GM12865 (cell line): ENCODE measurements at regions not wholly inside any gene's neighbourhood (a gene's known extent, or its start where the extent isn't known, plus 50 kb on each side); places are given as distances from the start of the nearest gene placed in this dataset.

Source experiments
- DNase-seq: peaks from one replicate; pipeline ENCODE4 v3.0.0; 2010; ENCODE audit warnings: low read depth
- H3K4me3 ChIP-seq: 2 replicates; pipeline ENCODE4 v1.5.1; 2011; ENCODE audit warnings: mild to moderate bottlenecking, low read depth, low read length, control low read depth
- CTCF ChIP-seq: IDR thresholded peaks from 2 replicates; pipeline ENCODE4 v1.5.1; 2011; ENCODE audit warnings: low read length, control low read depth, low read depth, inconsistent platforms; ENCODE audit not compliant: insufficient read depth; ENCODE audit errors: missing control alignments

- TF ChIP-seq CTCF = no peak
- no peak for DNase-seq
- H3K4me3 ChIP-seq = no peak overlapping the region
Observed at GRCh38 chr17:5662409-5663085, 78.2 kb upstream of the NLRP1 start.

DNA sequence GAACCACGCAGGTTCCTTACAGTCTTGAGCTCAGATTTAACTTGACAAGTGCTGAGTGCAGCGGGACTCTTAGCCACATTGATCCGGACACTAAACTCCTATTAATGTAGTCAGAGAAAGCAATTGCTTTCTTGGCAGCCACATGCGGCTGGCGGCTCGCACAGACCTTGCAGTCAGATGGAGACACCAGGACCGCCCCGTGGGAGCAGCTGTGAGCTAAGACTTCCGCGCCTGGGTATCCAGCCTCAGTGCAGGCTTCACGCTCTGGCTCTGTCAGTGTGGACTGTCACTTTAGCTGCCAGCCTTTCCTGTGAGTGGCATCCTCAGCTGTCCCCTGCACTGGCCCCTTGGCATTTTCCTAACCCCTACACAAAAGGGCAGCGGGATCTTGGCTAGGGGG is 80.9 kb upstream of the NLRP1 start:
- DNase-seq = no peak
- H3K4me3 ChIP-seq = no peak overlapping the region
- no peak for TF ChIP-seq CTCF

GRCh38 chr17:5667871-5668270 is 83.6 kb upstream of the NLRP1 start:
- H3K4me3 ChIP-seq = no peak overlapping the region
- peak; percentile 27 for TF ChIP-seq CTCF
- peak; percentile 24 for DNase-seq

GRCh38 chr17:5668557-5669138 is 84.3 kb upstream of the NLRP1 start:
- TF ChIP-seq CTCF = no peak
- no peak overlapping the region for H3K4me3 ChIP-seq
- no peak for DNase-seq

- DNase-seq = no peak
- TF ChIP-seq CTCF = no peak
- no peak overlapping the region for H3K4me3 ChIP-seq
Observed at GRCh38 chr17:5669191-5669590, 84.9 kb upstream of the NLRP1 start.

GRCh38 chr17:5672141-5672540 is 87.8 kb upstream of the NLRP1 start:
- DNase-seq = no peak
- TF ChIP-seq CTCF = no peak
- no peak overlapping the region for H3K4me3 ChIP-seq
